ENCODE measurements at regions not wholly inside any gene's neighbourhood (a gene's known extent, or its start where the extent isn't known, plus 50 kb on each side); places are given as distances from the start of the nearest gene placed in this dataset.

- no peak overlapping the region for H3K27ac ChIP-seq (ENCODE audit: insufficient read depth, low read length)
- H2BK15ac ChIP-seq (ENCODE audit: low read depth, low read length): no peak overlapping the region
- no peaks in the 10 kb centered on the region for H3K36me3 ChIP-seq (ENCODE audit: control insufficient read depth, insufficient read depth, low read length)
- no peak overlapping the region for H4K5ac ChIP-seq (ENCODE audit: low read depth, low read length)
- WGBS, 2 experiments (ENCODE audit: extremely low coverage in 2 of 2, insufficient read length in 1 of 2): 40% methylated on average over 1 of the region's 2 CpGs; no CpG with 5 or more reads in 1 of the 2 experiments
- CTCF ChIA-PET: no interaction called here
- no peak overlapping the region for H3K4me3 ChIP-seq (ENCODE audit: insufficient read depth, low read depth, low read length)
- H2AK5ac ChIP-seq (ENCODE audit: low read depth, low read length): no peak overlapping the region
- intact Hi-C loops (cut with micrococcal nuclease) (no loop called here), dilution Hi-C loops (cut with HindIII; ENCODE audit: low sequenced_read_pairs, unreplicated experiment) (no loop called here), in situ Hi-C loops (cut with MboI; ENCODE audit: low sequenced_read_pairs) (no loop called here)
- no TSS peak for BruUV-seq (replicated peaks)
- no peak overlapping the region for H2BK120ac ChIP-seq (ENCODE audit: low read depth, low read length)
- H2BK5ac ChIP-seq (ENCODE audit: low read depth, low read length, poor library complexity, severe bottlenecking): no peak overlapping the region
- no peaks in the 10 kb centered on the region for H3K9me1 ChIP-seq (ENCODE audit: insufficient read depth, low read length)
- POLR2A ChIA-PET (ENCODE audit: unreplicated experiment): no interaction called here
- H3K9me3 ChIP-seq (ENCODE audit: control insufficient read depth, insufficient read depth, low read length): no peaks in the 10 kb centered on the region
- no peaks in the 10 kb centered on the region for H3K79me1 ChIP-seq (ENCODE audit: low read depth in 1 of 2, low read length in 2 of 2)
- no peak overlapping the region for H3K4me2 ChIP-seq (ENCODE audit: low read depth, low read length)
- DNase-seq (no peak), ATAC-seq (ENCODE audit: low read depth) (no peak)
- no peak overlapping the region for H2AFZ ChIP-seq (replicated peaks; ENCODE audit: low read length, poor library complexity)
- no peak overlapping the region for H2BK20ac ChIP-seq (ENCODE audit: low read depth, low read length)
- H4K20me1 ChIP-seq (ENCODE audit: insufficient read depth, low read length): no peaks in the 10 kb centered on the region
- no peak overlapping the region for H2AK9ac ChIP-seq (replicated peaks; ENCODE audit: low read depth, low read length, poor library complexity)
- no peaks in the 10 kb centered on the region for H3K27me3 ChIP-seq (ENCODE audit: control insufficient read depth, insufficient read depth, low read length)
- H3K56ac ChIP-seq (ENCODE audit: extremely low read depth, insufficient read depth, low read length): no peak overlapping the region
- TF ChIP-seq, protein P1, sequence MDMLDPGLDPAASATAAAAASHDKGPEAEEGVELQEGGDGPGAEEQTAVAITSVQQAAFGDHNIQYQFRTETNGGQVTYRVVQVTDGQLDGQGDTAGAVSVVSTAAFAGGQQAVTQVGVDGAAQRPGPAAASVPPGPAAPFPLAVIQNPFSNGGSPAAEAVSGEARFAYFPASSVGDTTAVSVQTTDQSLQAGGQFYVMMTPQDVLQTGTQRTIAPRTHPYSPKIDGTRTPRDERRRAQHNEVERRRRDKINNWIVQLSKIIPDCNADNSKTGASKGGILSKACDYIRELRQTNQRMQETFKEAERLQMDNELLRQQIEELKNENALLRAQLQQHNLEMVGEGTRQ (IDR thresholded peaks at IDR 0.05; ENCODE audit: low read depth, low read length): no peak
- no peak for TF ChIP-seq FOS (IDR thresholded peaks at IDR 0.05; ENCODE audit: low read depth, low read length)
- TF ChIP-seq CEBPB (IDR thresholded peaks at IDR 0.05; ENCODE audit: low read depth, low read length): no peak
- TF ChIP-seq MAFK (IDR thresholded peaks at IDR 0.05; ENCODE audit: low read depth, low read length): no peak
- no peak for TF ChIP-seq NFE2L2 (IDR thresholded peaks at IDR 0.05; ENCODE audit: low read depth, low read length)
- no peak for TF ChIP-seq RAD21 (IDR thresholded peaks at IDR 0.05; ENCODE audit: low read length)
- no peak for TF ChIP-seq MAZ (IDR thresholded peaks at IDR 0.05; ENCODE audit: borderline replicate concordance, low read depth, low read length)
- TF ChIP-seq RFX5 (IDR thresholded peaks at IDR 0.05; ENCODE audit: low read depth, low read length): no peak
- no peak for TF ChIP-seq RCOR1 (IDR thresholded peaks at IDR 0.05; ENCODE audit: insufficient replicate concordance, low read length)
- no peak for TF ChIP-seq CHD1 (IDR thresholded peaks at IDR 0.05; ENCODE audit: low read depth, low read length)
- TF ChIP-seq MXI1 (IDR thresholded peaks at IDR 0.05; ENCODE audit: borderline replicate concordance, low read depth, low read length): no peak
- no peak for TF ChIP-seq SMC3 (IDR thresholded peaks at IDR 0.05; ENCODE audit: low read depth, low read length)
- TF ChIP-seq, protein P2, sequence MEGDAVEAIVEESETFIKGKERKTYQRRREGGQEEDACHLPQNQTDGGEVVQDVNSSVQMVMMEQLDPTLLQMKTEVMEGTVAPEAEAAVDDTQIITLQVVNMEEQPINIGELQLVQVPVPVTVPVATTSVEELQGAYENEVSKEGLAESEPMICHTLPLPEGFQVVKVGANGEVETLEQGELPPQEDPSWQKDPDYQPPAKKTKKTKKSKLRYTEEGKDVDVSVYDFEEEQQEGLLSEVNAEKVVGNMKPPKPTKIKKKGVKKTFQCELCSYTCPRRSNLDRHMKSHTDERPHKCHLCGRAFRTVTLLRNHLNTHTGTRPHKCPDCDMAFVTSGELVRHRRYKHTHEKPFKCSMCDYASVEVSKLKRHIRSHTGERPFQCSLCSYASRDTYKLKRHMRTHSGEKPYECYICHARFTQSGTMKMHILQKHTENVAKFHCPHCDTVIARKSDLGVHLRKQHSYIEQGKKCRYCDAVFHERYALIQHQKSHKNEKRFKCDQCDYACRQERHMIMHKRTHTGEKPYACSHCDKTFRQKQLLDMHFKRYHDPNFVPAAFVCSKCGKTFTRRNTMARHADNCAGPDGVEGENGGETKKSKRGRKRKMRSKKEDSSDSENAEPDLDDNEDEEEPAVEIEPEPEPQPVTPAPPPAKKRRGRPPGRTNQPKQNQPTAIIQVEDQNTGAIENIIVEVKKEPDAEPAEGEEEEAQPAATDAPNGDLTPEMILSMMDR (conservative IDR thresholded peaks at IDR 0.05; ENCODE audit: low read depth, low read length): no peak
- H3K4ac ChIP-seq (ENCODE audit: low read depth, low read length): no peak overlapping the region
- H3K9ac ChIP-seq (ENCODE audit: low read depth, low read length): no peak overlapping the region
- H4K91ac ChIP-seq (ENCODE audit: insufficient read depth, low read depth, low read length): no peak overlapping the region
- H3K18ac ChIP-seq (ENCODE audit: low read depth, low read length): no peak overlapping the region
- H4K8ac ChIP-seq (ENCODE audit: low read depth in 2 of 2, low read length in 2 of 2): no peak overlapping the region
- H3K23ac ChIP-seq (ENCODE audit: low read depth, low read length): no peak overlapping the region
- no peak overlapping the region for H3K14ac ChIP-seq (replicated peaks; ENCODE audit: low read depth, low read length)
- H3K4me1 ChIP-seq (ENCODE audit: control insufficient read depth, insufficient read depth, low read length): no peaks in the 10 kb centered on the region
These were observed 93.4 kb downstream of the IL12A start for GRCh38 chr3:160081958-160082533.

Measured in IMR-90 (cell line).